H1 (cell line): ENCODE measurements at regions not wholly inside any gene's neighbourhood (a gene's known extent, or its start where the extent isn't known, plus 50 kb on each side); places are given as distances from the start of the nearest gene placed in this dataset.

Experiments used
- CBX5 ChIP-seq: fragments of 300-800, 300-1000 bp; sonication (generic); IDR thresholded peaks from 2 replicates; pipeline ENCODE4 v1.7.1; 2016; ENCODE audit warnings: antibody characterized with exemption, low read length, low read depth
- EZH2 ChIP-seq: fragments of 200-600 bp; sonication (generic); IDR thresholded peaks from 2 replicates; pipeline ENCODE4 v1.7.1; 2012; ENCODE audit warnings: low read depth, mild to moderate bottlenecking, moderate library complexity, low read length, inconsistent platforms; ENCODE audit not compliant: severe bottlenecking
- TAF7 ChIP-seq: optimal IDR thresholded peaks from 2 replicates; pipeline ENCODE3; 2011; ENCODE audit warnings: low read depth, mild to moderate bottlenecking, inconsistent platforms, low read length, moderate library complexity, borderline replicate concordance
- ZNF274 ChIP-seq: IDR thresholded peaks from 2 replicates; pipeline ENCODE4 v1.7.0; 2012; ENCODE audit warnings: low read length, borderline replicate concordance; ENCODE audit errors: extremely low read depth

GRCh38 chr2:220152281-220152935 is 525.0 kb downstream of the SLC4A3 start (continued):
- TF ChIP-seq CBX5 (no peak), TAF7 (no peak), ZNF274 (no peak), EZH2 (no peak)
